ENCODE measurements at regions not wholly inside any gene's neighbourhood (a gene's known extent, or its start where the extent isn't known, plus 50 kb on each side); places are given as distances from the start of the nearest gene placed in this dataset.

- WGBS, 2 donors, result 95 to 98% methylated on average over 2 of the region's 2 CpGs
- Histone ChIP-seq H3K27ac (no peak overlapping the region), H3K36me3 (no peaks in the 10 kb centered on the region), H3K27me3 (no peaks in the 10 kb centered on the region), H3K4me3 (no peak overlapping the region), H3K4me1 (no peaks in the 10 kb centered on the region), H3K9me3 (no peaks in the 10 kb centered on the region)
- TF ChIP-seq POLR2A (IDR thresholded peaks at IDR 0.05) (no peak), CTCF (IDR thresholded peaks at IDR 0.05) (no peak)
- intact Hi-C loops (cut with DNase I), result no loop called here
- DNase-seq, result no peak
Measured at GRCh38 chr2:161020437-161020836, 139.8 kb upstream of the TANK start.

GRCh38 chr2:161028581-161028980, 131.6 kb upstream of the TANK start:
- Histone ChIP-seq H3K36me3 (no peaks in the 10 kb centered on the region), H3K27me3 (no peaks in the 10 kb centered on the region), H3K4me1 (peaks cover 9 to 26% (median 11%) of the 10 kb centered on the region in 3 donors), H3K9me3 (no peaks in the 10 kb centered on the region), H3K4me3 (no peak overlapping the region), H3K27ac (no peak overlapping the region)
- DNase-seq, result no peak
- intact Hi-C loops (cut with DNase I), result no loop called here
- 69 to 92% methylated on average over 1 of the region's 1 CpG for WGBS, 2 donors
- TF ChIP-seq CTCF (IDR thresholded peaks at IDR 0.05), result no peak
- TF ChIP-seq POLR2A (IDR thresholded peaks at IDR 0.05), result no peak

DNA sequence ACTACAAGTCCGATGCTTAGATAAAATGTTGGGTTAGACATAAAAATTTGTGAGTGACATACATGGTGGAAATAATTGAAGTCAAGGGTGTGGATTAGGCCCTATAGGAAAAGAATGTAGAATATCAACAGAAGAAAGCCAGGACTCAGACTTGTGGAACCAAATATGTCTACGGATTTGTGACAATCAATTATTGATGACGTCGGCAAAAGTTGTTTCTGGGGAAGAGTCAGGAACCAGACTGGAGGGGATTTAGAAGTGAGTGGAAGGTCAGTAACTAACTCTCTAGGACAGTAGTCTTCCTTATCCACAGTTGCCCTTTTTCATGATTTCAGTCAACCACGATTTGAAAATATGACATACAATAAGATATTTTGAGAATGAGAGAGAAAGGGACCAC, 130.9 kb upstream of the TANK start:
- TF ChIP-seq POLR2A (IDR thresholded peaks at IDR 0.05), result no peak
- TF ChIP-seq CTCF (IDR thresholded peaks at IDR 0.05), result no peak
- Histone ChIP-seq H3K27me3 (no peaks in the 10 kb centered on the region), H3K27ac (no peak overlapping the region), H3K4me3 (no peak overlapping the region), H3K4me1 (peaks cover 9 to 28% (median 11%) of the 10 kb centered on the region in 3 donors), H3K36me3 (no peaks in the 10 kb centered on the region), H3K9me3 (no peaks in the 10 kb centered on the region)
- DNase-seq, result no peak
- WGBS, 2 donors, result 87 to 96% methylated on average over 5 of the region's 5 CpGs
- intact Hi-C loops (cut with DNase I), result no loop called here

DNA sequence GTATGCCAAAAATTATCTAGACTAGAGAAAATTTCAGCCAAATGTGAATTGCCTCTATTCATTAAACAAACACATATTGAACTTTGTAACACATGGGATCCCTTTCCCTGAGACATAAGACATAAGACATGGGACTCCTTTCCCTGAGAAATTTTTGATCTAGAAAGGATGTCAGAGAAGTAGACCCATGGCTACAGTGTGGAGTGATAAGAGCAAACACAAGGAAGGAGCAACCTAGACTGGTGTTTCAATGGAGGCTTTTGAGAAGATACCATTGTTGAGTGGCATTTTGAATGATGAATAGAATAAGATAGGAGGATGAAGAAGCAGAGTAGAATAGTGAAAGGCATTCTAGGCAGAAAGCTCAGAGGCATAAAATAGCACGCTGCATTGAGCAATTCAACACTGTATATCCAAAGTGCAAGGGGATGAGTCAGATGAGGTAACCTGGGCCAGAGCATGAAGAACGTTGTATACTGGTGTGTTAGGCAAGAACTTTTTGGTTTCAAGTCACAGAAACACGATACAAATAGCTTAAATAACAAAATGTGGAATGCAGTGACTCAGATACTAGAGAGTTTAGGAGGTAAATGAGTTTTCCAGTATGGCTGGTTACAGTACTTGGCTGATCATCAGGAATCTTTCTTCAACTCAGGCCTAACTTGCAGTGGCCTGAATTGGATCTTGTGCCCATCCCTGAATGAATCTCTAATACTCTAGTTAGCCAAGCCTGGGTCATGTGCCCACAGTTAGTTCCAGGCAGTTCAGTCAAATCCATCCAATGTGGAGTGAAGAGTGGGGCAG, 129.8 kb upstream of the TANK start:
- no peak for TF ChIP-seq CTCF (IDR thresholded peaks at IDR 0.05)
- TF ChIP-seq POLR2A (IDR thresholded peaks at IDR 0.05), result no peak
- 11 to 15% methylated on average over 3 of the region's 3 CpGs for WGBS, 2 donors
- no peaks in the 10 kb centered on the region for H3K27me3 ChIP-seq
- intact Hi-C loops (cut with DNase I), result no loop called here
- no peaks in the 10 kb centered on the region for H3K9me3 ChIP-seq
- DNase-seq, result no peak
- H3K4me3 ChIP-seq, result no peak overlapping the region
- peak overlapping the region; percentile 26 to 83 (median 61) for H3K27ac ChIP-seq
- H3K36me3 ChIP-seq, result no peaks in the 10 kb centered on the region
- peaks cover 9 to 28% (median 11%) of the 10 kb centered on the region in 3 donors for H3K4me1 ChIP-seq

DNA sequence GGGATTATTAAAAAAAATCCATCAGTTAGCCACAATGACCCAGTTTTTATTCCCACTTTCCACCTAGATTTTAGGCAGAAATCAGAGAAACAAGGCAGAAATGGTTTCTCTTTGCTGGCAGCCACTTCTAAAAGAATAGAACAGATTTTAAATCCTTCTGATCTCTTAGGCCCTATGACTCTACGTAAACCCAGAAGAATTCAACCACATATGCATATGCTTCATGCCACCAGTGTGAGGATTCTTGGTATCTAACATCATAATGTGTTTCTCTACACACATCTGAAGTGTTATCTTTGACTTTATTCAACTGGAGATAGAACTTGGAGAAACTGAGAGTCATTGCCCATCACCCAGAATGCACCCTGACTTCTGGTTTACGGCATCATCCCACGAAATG, 128.7 kb upstream of the TANK start:
- H3K27me3 ChIP-seq, result no peaks in the 10 kb centered on the region
- H3K9me3 ChIP-seq, result no peaks in the 10 kb centered on the region
- no peaks in the 10 kb centered on the region for H3K36me3 ChIP-seq
- H3K4me1 ChIP-seq, result peaks cover 9 to 28% (median 11%) of the 10 kb centered on the region in 3 donors
- no peak for DNase-seq
- 94 to 100% methylated on average over 3 of the region's 3 CpGs for WGBS, 2 donors
- intact Hi-C loops (cut with DNase I), result no loop called here
- TF ChIP-seq POLR2A (IDR thresholded peaks at IDR 0.05) (no peak), CTCF (IDR thresholded peaks at IDR 0.05) (no peak)
- no peak overlapping the region for H3K4me3 ChIP-seq
- peak overlapping the region; percentile 26 to 83 (median 61) for H3K27ac ChIP-seq

All from esophagus squamous epithelium (tissue), 5 donors.